Peyer's patch (tissue), 4 donors: ENCODE measurements at regions not wholly inside any gene's neighbourhood (a gene's known extent, or its start where the extent isn't known, plus 50 kb on each side); places are given as distances from the start of the nearest gene placed in this dataset.

ENCODE experiments used
- POLR2A ChIP-seq, 2 donors: fragments of 450-650 bp; IDR thresholded peaks; one replicate each; pipeline ENCODE4 v1.5.1; 2017; ENCODE audit warnings: antibody characterized with exemption in 2 of 2, mild to moderate bottlenecking in 2 of 2, moderate library complexity in 2 of 2
- TF ChIP-seq, protein P1 (sequence below), 6 experiments: fragments of 450-650 bp in 4 of 6; fragments of 200-600 bp in 2 of 6; sonication (generic) in 1 of 6; IDR thresholded peaks; one replicate each; pipeline ENCODE4 v1.5.1; 2017 to 2019; ENCODE audit warnings: antibody characterized with exemption in 6 of 6, mild to moderate bottlenecking in 3 of 6, moderate library complexity in 1 of 6

DNA sequence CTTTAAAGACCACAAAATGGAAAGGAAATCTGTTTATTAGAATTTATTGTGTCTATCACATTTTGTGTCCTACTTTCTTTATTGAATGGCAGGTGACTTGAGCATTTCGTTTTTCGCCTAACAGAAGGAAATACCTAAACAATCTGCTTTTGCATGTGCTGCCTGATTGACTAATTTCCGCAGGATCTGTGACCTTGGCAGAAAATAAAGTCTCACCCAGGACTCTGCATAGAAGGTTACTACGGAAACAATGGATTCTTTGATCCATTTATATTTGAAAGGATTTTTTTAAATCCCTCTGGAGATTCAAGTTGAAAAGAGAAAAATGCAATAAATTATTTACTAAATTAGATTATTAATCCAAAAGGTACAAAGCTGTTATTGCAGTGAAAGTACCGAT lies 61.0 kb upstream of the CAST start:
- TF ChIP-seq, protein P1, sequence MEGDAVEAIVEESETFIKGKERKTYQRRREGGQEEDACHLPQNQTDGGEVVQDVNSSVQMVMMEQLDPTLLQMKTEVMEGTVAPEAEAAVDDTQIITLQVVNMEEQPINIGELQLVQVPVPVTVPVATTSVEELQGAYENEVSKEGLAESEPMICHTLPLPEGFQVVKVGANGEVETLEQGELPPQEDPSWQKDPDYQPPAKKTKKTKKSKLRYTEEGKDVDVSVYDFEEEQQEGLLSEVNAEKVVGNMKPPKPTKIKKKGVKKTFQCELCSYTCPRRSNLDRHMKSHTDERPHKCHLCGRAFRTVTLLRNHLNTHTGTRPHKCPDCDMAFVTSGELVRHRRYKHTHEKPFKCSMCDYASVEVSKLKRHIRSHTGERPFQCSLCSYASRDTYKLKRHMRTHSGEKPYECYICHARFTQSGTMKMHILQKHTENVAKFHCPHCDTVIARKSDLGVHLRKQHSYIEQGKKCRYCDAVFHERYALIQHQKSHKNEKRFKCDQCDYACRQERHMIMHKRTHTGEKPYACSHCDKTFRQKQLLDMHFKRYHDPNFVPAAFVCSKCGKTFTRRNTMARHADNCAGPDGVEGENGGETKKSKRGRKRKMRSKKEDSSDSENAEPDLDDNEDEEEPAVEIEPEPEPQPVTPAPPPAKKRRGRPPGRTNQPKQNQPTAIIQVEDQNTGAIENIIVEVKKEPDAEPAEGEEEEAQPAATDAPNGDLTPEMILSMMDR (IDR thresholded peaks at IDR 0.05) = no peak
- no peak for TF ChIP-seq POLR2A (IDR thresholded peaks at IDR 0.05)
